GM19455 (cell line): ENCODE measurements at regions not wholly inside any gene's neighbourhood (a gene's known extent, or its start where the extent isn't known, plus 50 kb on each side); places are given as distances from the start of the nearest gene placed in this dataset.

ENCODE experiments used
- ATAC-seq: cut with Tn5 transposase; IDR thresholded peaks from one replicate; pipeline ENCODE4 v1.9.1; 2021; ENCODE audit not compliant: unreplicated experiment

GRCh38 chr16:86016201-86016965, 117.4 kb downstream of the IRF8 start:
- ATAC-seq, result no peak

DNA sequence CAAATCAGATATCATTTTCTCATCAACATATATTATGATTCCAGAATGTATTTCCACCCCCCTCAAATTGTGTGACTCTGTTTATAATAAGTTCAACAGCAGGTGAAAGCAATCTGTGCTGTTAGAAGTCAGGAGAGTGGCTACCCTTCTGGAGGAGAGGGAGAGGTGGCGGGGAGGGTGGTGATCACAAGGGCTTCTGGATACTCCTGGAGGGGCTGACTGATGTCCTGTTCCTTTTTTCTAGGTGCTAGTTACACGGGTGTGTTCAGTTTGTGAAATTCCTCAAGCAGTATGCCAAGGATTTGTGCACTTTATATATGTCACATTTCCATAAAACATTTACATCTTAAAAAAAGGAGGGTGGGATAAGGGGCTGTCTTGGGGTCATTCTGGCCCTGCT, 119.1 kb downstream of the IRF8 start:
- no peak for ATAC-seq

GRCh38 chr16:86018487-86018886, 119.5 kb downstream of the IRF8 start:
- ATAC-seq, result no peak

- ATAC-seq, result no peak
Observed at GRCh38 chr16:86018941-86019340, 120.0 kb downstream of the IRF8 start.

- no peak for ATAC-seq
Observed at GRCh38 chr16:86019446-86020047, 120.6 kb downstream of the IRF8 start.

GRCh38 chr16:86020971-86021370, 122.0 kb downstream of the IRF8 start:
- no peak for ATAC-seq

DNA sequence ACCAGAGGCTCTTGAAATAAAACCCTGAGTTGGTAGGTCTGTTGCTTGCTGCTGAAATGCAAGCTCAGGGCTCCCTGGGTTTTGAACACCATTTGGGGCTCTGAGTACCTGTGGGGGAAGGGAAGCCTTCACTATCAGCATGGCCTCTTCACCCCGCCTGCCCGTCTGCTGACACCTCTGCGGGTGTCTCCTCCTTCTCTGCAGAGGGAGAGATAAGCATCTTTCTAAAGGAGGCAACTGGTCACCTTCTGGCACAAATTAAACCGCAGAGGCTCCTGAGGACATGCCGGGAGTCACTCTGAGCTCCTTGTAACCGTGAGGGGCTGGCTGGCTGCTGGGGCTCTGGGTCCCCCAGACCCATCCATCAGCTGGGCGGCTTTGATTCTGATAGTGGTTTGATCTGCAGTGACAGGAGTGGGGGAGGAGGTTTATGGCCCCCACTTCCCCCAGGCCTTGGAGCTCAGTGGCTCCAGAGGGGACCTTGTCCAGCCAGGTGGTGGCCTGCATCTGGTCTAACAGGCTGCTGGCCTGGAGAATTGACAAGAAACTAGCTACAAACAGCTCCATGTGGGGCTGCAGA, 123.5 kb downstream of the IRF8 start:
- no peak for ATAC-seq

GRCh38 chr16:86024210-86024609, 125.2 kb downstream of the IRF8 start:
- ATAC-seq, result no peak

DNA sequence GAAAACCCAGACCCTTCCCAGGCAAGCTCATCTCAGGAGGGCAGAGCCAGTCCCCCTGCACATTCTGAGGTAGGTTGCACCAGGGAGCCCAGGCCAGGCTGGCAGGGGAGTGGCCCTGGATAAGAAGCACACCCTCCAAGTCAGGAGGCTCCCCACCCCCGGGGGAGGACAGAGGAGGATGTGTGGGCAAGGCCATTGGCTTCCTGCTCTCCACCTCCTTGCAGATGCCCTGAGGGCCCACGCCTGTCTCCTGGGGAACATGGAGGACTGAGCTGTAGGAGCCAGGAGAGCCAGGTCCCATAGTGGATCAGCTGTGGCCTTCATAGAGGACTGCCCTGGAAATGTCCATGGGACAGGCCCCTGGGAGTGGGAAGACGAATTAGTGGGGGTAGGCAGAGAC, 126.7 kb downstream of the IRF8 start:
- ATAC-seq, result no peak

GRCh38 chr16:86026171-86026910, 127.4 kb downstream of the IRF8 start:
- ATAC-seq, result no peak

- no peak for ATAC-seq
Observed at GRCh38 chr16:86026916-86027315, 128.0 kb downstream of the IRF8 start.

- no peak for ATAC-seq
Observed at GRCh38 chr16:86027373-86028126, 128.6 kb downstream of the IRF8 start.

DNA sequence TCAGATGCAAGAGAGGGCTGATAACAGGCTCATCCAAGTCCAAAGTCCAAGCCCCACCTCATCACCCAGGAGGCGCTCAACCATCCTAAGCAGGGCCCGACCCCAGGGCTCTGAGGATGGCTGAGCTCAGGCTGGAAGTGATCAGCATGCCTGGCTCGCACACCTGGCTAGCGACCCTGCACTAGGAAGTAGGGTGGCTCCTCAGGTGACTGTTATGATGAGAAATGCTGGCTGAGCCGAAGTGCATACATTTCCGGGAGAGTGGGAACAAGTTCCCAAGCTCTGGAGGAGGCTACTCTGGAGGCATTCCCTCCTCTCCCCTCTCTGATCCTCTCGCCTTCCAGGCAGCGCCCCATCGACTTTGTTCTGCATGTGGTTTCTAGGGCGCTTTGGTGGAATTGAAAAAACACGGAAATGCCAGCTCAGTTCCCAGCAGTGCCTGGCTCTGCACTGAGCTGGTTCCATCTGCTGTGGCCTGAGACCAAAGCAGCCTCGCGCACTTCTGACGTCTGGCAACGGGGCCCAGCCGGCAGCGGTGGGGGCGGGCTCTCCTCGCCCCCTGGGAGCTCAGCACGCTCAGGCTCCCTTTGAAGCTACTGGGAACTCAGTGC, 130.3 kb downstream of the IRF8 start:
- no peak for ATAC-seq

DNA sequence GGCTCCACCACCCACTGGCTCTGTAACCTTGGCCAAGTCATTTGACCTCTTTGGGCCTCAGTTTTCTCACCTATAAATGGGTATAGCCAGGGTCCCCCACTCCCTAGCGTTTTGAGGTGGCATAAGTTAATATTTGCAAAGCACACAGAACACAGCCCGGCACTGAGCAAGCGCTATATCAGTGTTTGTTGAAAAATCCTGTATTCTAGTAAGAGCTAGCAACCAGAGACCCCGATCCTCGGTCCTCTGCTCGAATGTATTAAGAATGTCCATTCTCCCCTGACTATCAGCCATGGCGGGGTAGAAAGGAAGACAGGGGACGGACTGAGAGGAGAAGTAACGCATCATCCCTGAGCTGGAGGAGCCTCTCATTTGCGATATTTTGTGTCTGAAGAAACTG, 131.2 kb downstream of the IRF8 start:
- no peak for ATAC-seq

GRCh38 chr16:86031141-86031678, 132.2 kb downstream of the IRF8 start:
- ATAC-seq, result no peak

DNA sequence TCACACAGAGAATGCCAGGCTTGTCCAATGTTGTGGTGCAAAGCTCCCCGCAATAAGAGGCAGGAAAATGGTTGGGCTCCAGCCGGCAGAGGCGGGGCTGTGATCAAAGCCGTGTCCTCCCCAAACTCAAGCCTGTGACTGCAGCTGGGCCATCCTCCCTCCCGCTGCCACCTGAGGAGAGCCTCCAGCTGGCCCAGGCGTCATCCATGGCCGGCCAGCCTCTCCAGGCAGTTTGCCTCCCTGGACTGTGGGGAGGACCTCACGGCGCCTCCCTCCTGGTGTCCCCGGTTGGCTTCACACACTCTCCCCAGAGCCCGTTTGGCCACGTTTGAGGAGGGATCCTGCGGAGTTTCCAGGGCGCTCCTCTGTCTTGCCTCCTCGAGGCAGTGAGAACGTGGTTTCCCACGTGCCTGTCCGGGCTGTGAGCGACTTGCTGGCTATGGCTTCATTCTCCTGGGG, 134.1 kb downstream of the IRF8 start:
- ATAC-seq, result no peak

DNA sequence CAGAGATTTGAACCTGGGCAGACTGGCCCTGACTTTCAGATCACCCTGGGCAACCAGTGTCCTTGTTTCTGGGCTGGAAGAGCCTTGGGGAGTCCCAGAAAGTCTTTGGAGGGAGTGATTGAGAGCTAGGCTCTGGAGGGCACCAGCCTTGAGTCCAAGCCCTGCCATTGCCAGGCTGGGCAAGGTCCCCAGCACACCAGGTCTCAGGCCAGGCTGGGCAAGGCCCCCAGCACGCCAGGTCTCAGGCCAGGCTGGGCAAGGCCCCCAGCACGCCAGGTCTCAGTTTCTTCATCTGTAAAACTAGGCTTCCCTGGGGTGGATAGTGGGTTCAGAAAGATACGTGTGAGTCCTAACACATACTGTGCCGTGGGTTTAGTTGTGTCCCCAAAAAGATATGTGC, 135.0 kb downstream of the IRF8 start:
- no peak for ATAC-seq

GRCh38 chr16:86034421-86034919, 135.5 kb downstream of the IRF8 start:
- no peak for ATAC-seq

DNA sequence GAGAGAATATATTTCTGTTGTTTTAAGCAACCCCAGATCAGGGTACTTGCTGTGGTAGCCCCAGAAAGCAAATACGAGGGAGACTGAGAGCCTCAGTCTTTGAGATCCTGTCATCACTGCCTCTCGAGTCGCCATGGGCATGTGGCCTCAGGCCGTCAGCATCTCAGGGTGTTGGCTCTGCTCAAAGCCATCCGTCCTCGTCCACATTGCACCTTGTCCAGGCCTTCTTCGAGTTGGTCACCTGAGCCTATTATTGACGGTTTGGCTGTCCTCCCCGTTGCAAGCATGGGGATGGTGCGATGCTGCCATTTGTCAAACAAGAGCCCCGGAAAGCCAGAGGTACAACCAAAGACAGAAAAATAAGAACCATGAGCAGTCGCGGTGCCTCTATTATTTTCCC, 136.9 kb downstream of the IRF8 start:
- no peak for ATAC-seq
